Transverse colon (tissue), 4 donors: ENCODE measurements at regions not wholly inside any gene's neighbourhood (a gene's known extent, or its start where the extent isn't known, plus 50 kb on each side); places are given as distances from the start of the nearest gene placed in this dataset.

Experiments
- DNase-seq: peaks from one replicate; pipeline ENCODE4 v3.0.0-alpha.2; 2019
- H3K27ac ChIP-seq, 4 donors: fragments of 200-600 bp; sonication (generic); 2 replicates each; pipeline ENCODE4 v1.5.1; 2016 to 2018; ENCODE audit warnings: inconsistent platforms in 4 of 4
- H3K27me3 ChIP-seq: fragments of 200-600 bp; sonication (generic); 2 replicates; pipeline ENCODE4 v1.5.1; 2017; ENCODE audit warnings: inconsistent platforms
- H3K36me3 ChIP-seq, 4 donors: fragments of 200-600 bp; sonication (generic); 2 replicates each; pipeline ENCODE4 v1.5.1; 2017 to 2019; ENCODE audit warnings: inconsistent platforms in 4 of 4
- H3K4me1 ChIP-seq, 4 donors: fragments of 200-600 bp; sonication (generic); 2 replicates each; pipeline ENCODE4 v1.5.1; 2017 to 2020; ENCODE audit warnings: inconsistent platforms in 4 of 4
- H3K4me3 ChIP-seq, 4 donors: fragments of 200-600 bp; sonication (generic); 1 replicate in 1 of 4; 2 replicates in 3 of 4; pipeline versions ENCODE4 v1.5.1 to v1.6.1; 2017 to 2019; ENCODE audit warnings: inconsistent platforms in 4 of 4
- H3K9me3 ChIP-seq, 2 donors: fragments of 200-600 bp; sonication (generic); 2 replicates each; pipeline ENCODE4 v1.5.1; 2017 to 2019; ENCODE audit warnings: inconsistent platforms in 2 of 2
- CTCF ChIP-seq, 5 experiments: fragments of 200-600 bp in 3 of 5; fragments of 450-650 bp in 2 of 5; sonication (generic) in 3 of 5; IDR thresholded peaks; 1 replicate in 2 of 5; 2 replicates in 3 of 5; pipeline ENCODE4 v1.5.1; 2016 to 2017; ENCODE audit warnings: antibody characterized with exemption in 5 of 5, inconsistent platforms in 3 of 5, mild to moderate bottlenecking in 2 of 5, moderate library complexity in 1 of 5
- EP300 ChIP-seq: sonication (generic); formaldehyde crosslinking; IDR thresholded peaks from one replicate; pipeline ENCODE4 v1.6.1; 2017; ENCODE audit warnings: antibody characterized with exemption, low read depth
- POLR2A ChIP-seq: fragments of 450-650 bp; IDR thresholded peaks from one replicate; pipeline ENCODE4 v1.6.1; 2016; ENCODE audit warnings: antibody characterized with exemption, mild to moderate bottlenecking, moderate library complexity
- POLR2AphosphoS5 ChIP-seq, 3 donors: sonication (generic); formaldehyde crosslinking; IDR thresholded peaks; one replicate each; pipeline ENCODE4 v1.6.1; 2016; ENCODE audit warnings: antibody characterized with exemption in 3 of 3
- WGBS, 2 donors: methylation state at CpG; one replicate each; pipeline ENCODE4 v1.1.5; 2018; ENCODE audit warnings: low coverage in 1 of 2; 5-methylcytosine and 5-hydroxymethylcytosine counted together
- in situ Hi-C, 4 donors: fragments of 200-750 bp; cut with MboI; loops; one replicate each; pipeline versions ENCODE4 v1.15.0 to v1.15.1; 2017; ENCODE audit warnings: low sequenced_read_pairs in 3 of 4, low pct_ligation_motif_present in 1 of 4, low pct_unique_long_range_greater_than_20kb in 1 of 4
- intact Hi-C: fragments of 100-400 bp; cut with DNase I; formaldehyde crosslinking; loops from one replicate; pipeline ENCODE4 v1.15.1; 2023; ENCODE audit warnings: low total_unique reads

GRCh38 chr5:101955891-101956290, 340.2 kb downstream of the SLCO4C1 start:
- no peak overlapping the region for H3K4me3 ChIP-seq
- H3K27ac ChIP-seq, result no peak overlapping the region
- no peak for DNase-seq
- no peaks in the 10 kb centered on the region for H3K27me3 ChIP-seq
- 77 to 80% methylated on average over 1 of the region's 1 CpG for WGBS, 2 donors
- no peaks in the 10 kb centered on the region for H3K4me1 ChIP-seq
- in situ Hi-C loops (no loop called here), intact Hi-C loops (no loop called here)
- no peaks in the 10 kb centered on the region for H3K36me3 ChIP-seq
- TF ChIP-seq EP300, result no peak
- no peak for TF ChIP-seq POLR2A
- TF ChIP-seq POLR2AphosphoS5 (IDR thresholded peaks at IDR 0.05), result no peak
- TF ChIP-seq CTCF (IDR thresholded peaks at IDR 0.05), result no peak
- no peaks in the 10 kb centered on the region for H3K9me3 ChIP-seq

GRCh38 chr5:101950019-101950418, 346.1 kb downstream of the SLCO4C1 start:
- intact Hi-C loops, result no loop called here
- no peaks in the 10 kb centered on the region for H3K27me3 ChIP-seq
- DNase-seq, result no peak
- in situ Hi-C loops, result no loop called here
- H3K4me1 ChIP-seq, result peaks cover 0 to 5% (median 0%) of the 10 kb centered on the region in 4 donors
- TF ChIP-seq POLR2A (no peak), EP300 (no peak), POLR2AphosphoS5 (IDR thresholded peaks at IDR 0.05) (no peak), CTCF (IDR thresholded peaks at IDR 0.05) (no peak)
- no peaks in the 10 kb centered on the region for H3K36me3 ChIP-seq
- no peak overlapping the region for H3K27ac ChIP-seq
- no peaks in the 10 kb centered on the region for H3K9me3 ChIP-seq
- H3K4me3 ChIP-seq, result no peak overlapping the region

GRCh38 chr5:101948615-101949014, 347.5 kb downstream of the SLCO4C1 start:
- no peaks in the 10 kb centered on the region for H3K36me3 ChIP-seq
- WGBS, 2 donors, result 89 to 90% methylated on average over 1 of the region's 1 CpG
- intact Hi-C loops, result no loop called here
- H3K27me3 ChIP-seq, result no peaks in the 10 kb centered on the region
- in situ Hi-C loops, result loop anchor here in 2 of 4 donors (10.0 kb wide), 1 partner anchor 276 kb away; no protein-coding TSS in a partner anchor
- DNase-seq, result no peak
- no peaks in the 10 kb centered on the region for H3K9me3 ChIP-seq
- no peak overlapping the region for H3K27ac ChIP-seq
- H3K4me1 ChIP-seq, result peaks cover 0 to 5% (median 0%) of the 10 kb centered on the region in 4 donors
- TF ChIP-seq POLR2A (no peak), EP300 (no peak), POLR2AphosphoS5 (IDR thresholded peaks at IDR 0.05) (no peak), CTCF (IDR thresholded peaks at IDR 0.05) (no peak)
- no peak overlapping the region for H3K4me3 ChIP-seq

DNA sequence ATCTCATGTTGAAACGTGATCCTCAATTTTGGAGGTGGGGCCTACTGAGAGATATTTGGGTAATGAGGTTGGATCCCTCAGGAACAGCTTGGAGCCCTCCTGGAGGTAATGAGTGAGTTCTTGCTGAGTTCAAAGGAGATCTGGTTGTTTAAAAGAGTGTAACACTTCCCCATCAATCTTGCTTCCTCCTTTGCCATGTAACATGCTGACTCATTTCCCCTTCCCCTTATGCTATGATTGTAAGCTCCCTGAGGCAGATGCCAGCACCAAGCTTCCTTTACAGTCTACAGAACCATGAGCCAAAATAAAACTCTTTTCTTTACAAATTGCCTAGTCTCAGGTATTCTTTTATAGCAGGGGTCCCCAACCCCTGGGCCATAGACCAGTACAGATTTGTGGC, 352.3 kb downstream of the SLCO4C1 start:
- Histone ChIP-seq H3K9me3 (no peaks in the 10 kb centered on the region), H3K27ac (no peak overlapping the region), H3K36me3 (no peaks in the 10 kb centered on the region), H3K4me1 (no peaks in the 10 kb centered on the region), H3K4me3 (no peak overlapping the region), H3K27me3 (no peaks in the 10 kb centered on the region)
- no peak for DNase-seq
- WGBS, 2 donors, result 17 to 56% methylated on average over 1 of the region's 1 CpG
- in situ Hi-C loops, result loop anchor here in 2 of 4 donors (10.0 kb wide), 1 partner anchor 281 kb away; no protein-coding TSS in a partner anchor
- TF ChIP-seq CTCF (IDR thresholded peaks at IDR 0.05) (no peak), POLR2A (no peak), POLR2AphosphoS5 (IDR thresholded peaks at IDR 0.05) (no peak), EP300 (no peak)
- intact Hi-C loops, result no loop called here
